Stimulated activated CD8-positive, alpha-beta memory T cell treated with anti-CD3 and anti-CD28 coated beads, Interleukin-15, amount 100 ng/mL, for 48 hours (primary cell): ENCODE measurements at regions not wholly inside any gene's neighbourhood (a gene's known extent, or its start where the extent isn't known, plus 50 kb on each side); places are given as distances from the start of the nearest gene placed in this dataset.
A peak's percentile ranks its signal among the peaks of the same experiment; 100 is the strongest.

Source experiments
- DNase-seq, 2 donors: peaks; one replicate each; pipeline ENCODE4 v3.0.0-alpha.2; 2020; ENCODE audit warnings: low read depth in 2 of 2

DNA sequence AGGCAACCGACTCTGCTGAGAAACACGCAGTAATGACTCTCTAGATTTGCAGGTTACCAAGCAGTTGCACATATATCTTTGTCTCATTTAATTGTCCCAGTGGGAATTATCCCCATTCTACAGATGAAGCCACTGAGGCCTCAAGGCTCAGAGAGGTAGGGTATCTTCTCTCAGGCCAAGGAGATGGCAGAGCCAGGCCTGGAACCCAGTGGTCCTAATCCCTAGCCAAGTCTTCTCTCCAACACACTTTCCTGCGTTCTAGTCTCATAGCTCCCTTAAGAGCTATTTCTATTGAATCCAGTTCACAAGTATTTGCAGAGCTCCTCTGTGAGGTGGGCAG, 181.3 kb upstream of the BCOR start:
- no peak for DNase-seq

DNA sequence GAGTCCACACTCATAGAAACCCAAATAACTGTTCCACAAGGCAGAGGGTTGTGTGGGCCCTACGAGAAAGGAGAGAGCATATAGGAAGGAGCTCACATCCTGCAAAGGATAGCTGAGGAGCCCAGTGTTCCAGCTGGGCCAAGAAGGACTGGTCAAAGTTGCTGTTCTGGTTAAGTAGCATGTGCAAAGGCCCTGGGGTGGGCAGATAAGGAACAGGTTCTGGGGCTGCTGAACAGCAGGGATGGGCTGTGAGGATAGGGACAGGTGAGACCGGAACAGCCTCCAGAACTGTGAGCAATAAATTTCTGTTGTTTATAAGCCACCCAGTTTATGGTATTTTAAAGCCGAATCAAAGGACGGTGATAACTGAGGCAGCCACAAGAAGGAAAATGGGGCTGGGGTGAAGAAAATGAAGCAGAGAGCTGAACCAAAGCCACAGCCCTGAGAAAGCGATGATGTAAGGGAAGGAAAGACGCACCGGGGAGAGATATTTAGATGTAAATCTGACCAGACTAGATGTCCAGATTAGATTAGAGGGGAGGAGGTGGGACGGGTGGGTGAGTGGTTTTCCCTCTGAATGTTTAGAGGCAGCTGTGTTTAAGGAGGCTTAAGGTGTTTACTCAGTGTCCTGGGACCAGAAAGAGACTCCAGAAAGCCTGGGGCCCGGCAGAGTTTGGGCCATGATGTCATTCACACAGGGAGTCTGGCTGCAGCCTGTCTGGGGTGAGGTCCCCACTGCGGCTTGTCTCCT, 180.8 kb upstream of the BCOR start:
- DNase-seq = peak; percentile 31 to 39

DNA sequence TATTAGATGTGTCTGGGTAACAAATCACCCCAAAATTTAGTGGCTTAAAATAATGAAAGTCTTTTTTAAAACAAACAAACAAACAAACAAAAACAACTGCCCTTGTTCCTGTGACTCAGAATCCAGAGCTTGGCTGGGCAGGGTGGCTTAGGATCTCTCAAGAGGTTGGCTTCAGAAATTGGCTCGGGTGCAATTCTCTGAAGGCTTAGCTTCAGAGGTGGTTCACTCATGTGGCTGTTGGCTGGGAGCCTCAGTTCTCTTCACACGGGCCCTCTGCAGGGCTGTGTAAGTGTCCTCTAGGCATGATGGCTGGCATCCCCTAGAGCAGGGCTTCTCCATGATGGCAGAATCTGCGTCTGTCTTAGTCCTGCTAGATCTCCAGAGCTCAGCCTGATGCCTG, 179.9 kb upstream of the BCOR start:
- DNase-seq = no peak

DNA sequence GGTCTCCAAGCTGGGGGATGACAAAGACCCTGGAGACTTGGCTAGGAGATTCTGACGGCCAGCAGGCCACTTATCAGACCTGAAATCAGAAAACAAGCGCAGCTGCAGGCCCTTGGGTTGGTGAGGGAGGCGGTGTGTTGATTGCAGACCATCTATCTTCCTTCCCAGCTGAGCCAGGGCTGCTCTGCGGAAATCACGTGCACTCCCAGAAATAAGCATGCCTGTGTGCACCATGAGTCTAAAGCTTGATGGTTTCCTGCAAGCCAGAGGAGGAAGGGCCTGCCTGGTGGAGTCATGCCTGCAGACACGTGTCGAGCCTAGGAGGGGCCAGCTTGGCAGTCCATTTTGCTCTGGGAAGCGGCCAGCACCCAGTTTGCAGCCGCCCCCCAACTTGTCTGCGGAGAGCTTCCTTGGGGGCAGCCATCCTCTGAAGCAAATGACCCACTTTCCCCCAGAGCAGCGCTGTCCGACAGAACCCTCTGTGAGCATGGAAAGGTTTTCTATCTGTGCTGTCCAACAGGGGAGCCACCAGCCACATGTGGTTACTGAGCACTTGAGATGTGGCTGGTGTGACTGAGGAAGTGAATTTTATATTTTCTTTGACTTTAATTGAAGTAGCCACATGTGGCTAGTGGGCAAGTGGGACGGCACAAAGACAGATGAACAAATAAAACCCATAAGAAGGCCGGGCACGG, 175.7 kb upstream of the BCOR start:
- no peak for DNase-seq

DNA sequence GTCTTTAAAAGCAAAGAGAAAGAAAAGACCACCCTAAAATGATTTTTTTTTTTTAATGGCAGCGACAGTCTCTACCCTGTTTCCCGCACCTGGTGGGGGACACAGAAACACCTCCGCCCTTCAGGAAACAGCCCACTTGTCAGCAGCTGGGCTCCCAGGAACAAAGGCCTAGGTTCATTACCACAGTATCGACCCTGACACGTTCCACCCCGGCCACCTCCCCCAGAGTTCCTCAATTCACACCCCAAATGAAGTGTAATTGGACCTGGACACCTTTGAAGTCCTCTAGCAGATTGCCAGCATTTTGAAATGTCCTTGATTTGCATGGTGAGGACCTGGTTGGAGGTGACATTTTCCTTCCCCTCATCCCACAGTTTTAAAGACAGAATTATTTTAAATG, 175.0 kb upstream of the BCOR start:
- no peak for DNase-seq

DNA sequence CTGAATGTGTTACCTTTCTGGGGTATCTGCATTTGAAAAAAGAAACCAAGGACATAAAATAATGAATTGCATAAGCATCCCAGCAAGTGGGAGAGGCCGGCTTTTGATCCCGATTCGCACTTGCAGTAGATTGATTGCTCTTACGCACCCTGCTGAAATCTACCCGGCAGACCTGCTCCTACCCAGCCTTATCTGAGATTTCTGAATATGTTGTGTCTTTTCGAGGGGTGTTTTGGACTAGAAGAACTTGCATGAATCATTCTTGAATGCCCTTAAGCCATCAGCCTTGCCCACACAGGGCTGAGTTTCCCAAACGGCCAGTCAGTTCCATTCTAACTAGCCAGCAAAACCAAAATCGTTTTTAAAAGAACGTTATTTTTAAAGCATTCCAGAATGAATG, 174.4 kb upstream of the BCOR start:
- no peak for DNase-seq

DNA sequence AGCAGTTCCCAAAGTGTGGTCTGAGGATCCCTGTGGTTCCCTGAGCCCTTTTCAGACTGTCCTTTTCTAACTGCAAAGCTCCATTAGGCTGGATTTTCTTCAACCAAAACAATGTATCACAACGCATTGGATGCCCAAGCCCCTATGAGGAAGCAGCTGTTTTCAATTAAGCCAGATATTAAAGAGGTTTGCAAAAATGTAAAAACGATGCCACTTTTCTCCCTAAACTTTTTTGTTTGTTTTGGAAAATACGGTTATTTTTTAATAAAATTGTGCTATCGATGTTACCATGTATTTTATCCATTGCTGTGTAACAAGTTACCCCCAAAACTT, 170.4 kb upstream of the BCOR start:
- DNase-seq = no peak

DNA sequence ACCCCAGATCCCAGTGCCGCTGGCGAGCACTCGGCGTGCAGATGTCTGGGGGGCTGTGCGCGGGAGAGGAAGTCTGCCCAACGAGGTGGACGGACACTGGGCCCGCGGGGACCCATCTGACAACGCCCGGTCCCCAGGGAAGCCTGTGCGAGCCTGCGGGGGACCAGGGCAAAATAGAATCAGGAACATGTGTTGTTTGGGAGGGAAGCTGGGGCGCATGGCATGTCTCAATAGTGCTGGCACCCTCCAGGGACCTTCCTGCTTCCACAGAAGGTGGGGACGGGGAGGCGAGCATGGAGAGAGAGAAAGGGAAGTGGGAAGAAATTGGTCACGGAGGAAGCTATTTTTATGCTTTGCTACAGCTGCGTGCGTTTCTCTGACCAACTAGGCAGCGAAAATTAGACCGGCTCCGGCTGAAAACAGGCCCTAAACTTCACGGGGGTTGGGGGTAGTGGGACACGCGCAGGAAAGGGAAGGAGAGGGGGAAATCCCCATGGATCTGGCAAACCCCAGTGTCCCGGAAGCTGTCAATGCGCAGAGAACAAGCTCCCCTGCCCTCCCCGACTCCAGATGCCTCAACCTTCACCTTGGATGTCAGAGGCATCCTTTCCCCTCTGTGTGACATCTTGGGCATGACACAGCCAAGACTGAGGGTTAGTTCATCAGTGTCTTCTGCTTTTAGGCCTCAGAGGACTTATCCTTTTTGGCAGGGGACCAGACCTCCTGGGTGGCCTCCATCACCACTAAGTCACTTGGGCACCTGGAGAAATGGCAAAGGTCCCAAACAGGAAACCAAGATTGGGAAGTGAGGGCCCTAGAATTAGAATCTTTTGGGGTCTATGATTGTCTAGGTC, 169.8 kb upstream of the BCOR start:
- DNase-seq = no peak

DNA sequence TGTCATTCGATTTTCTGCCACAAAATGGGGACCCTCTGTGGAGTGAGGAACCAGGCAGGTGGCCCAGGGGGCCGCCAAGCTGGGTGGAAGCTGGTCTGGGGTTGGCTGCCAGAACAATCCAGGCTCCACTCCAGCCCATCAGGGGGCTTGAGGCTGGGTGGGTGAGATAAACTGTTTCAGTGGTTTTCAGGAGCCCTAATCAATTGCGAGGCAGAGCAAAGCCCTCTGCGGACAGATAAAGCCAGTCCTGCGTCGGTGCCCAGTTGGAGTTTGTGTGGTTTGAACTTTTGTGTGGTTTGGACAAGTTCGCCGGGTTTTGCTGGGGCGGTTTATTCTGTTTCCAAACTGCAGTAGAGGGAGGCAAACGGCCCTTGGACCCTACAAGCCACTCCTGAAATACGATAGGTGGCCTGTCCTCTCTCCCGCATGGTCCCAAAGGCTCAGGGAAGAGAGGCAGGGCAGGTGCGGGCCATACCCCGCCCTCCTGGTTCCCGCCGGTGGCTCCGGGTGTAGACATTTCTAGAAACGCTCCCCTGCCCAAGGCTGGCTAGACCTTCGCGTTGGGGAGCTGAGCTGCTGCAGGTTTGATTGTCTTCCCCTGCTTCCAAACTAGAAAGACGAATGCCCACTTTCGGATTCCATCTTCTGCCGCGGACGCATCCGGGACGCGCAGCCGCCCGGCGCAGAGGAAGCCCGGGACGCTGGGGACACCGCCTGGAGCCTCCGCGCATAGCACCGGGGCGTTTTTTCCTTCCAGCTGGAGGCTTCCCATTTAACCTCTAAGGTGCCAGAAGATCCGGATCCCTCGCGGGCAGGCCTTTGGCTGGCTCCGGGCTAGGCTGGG, 169.0 kb upstream of the BCOR start:
- DNase-seq = peak in 1 of 2 donors; percentile 25

DNA sequence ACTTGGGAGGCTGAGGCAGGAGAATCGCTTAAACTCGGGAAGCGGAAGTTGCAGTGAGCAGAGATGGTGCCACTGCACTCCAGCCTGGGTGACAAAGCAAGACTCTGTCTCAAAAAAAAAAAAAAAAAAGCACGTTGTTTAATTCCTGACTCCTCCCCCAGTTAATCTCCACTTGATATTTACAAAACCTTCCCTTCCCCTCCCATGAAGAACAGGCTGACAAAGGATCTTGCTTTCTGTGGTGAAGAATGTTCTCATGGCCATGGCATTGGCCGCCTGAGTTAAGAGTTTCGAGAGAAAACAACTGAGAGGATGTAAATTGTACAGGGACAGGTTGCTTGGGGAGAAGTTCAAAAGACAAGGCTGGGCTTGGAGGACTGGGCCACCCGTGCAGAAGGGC, 168.2 kb upstream of the BCOR start:
- DNase-seq = no peak

DNA sequence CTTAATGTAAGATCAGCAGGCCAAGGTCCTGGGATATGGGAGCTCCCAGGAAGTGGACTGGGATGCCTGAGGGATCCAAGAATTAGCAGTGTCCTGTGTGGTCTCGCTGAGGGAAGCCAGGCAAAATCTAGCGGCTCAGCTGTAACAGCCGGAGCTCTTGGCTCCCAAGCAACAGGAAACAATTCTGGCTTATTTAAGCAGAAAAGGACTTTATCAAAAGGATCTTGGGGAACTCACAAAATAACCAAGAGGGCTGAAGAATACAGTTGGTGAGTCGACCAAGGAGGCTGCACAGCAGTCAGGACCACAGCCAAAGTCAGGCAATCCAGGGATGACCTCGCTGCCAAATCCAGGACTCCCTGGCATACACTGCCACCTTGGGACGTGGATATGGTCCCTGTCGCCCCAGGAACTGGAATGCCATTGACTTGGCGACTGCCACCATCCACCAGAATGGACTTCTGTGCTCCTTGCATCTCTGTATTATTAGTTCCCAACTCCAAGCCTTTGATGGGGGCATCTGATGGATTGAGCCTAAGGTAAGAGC, 165.3 kb upstream of the BCOR start:
- DNase-seq = no peak

DNA sequence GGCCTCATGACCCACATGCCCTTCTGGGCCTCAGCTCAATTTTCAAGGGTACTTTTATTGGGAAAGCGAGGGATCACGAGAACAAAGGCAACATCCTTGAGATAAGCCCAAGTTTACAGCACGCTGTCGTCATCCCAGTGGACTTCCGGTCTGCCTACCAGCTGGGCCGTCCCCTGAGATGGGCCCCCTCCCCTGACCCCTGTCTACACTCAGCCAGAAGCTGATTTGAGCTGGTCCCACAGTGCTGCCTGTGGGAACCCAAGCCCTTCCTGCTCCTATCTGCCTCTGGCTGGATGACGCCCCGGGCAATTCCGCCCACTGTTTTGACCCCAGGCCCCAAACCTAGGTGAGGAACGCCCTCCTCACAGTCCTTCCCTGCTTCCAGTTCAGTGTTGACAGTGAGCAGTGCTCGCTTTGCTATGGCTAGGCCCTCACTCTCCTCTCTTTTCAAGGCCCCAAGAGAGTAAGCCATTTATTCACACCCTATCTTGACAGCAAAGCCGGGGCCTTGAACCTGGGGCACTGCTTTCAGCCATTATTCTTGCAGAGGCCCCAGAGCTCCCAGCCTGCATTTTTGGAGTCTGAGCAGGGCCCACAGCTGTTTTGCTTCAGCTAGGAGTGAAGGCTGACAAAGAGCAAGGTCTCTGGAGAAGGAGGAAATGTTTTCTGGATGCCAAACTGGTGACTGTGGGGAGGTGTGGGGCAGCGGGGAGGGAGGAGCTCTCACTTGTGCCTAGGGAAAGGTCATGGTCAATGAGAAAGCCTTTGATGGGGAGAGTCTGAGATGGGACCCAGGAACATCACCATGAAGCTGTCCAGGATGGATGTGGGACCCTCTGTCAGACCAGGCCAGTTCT, 164.6 kb upstream of the BCOR start:
- DNase-seq = no peak

DNA sequence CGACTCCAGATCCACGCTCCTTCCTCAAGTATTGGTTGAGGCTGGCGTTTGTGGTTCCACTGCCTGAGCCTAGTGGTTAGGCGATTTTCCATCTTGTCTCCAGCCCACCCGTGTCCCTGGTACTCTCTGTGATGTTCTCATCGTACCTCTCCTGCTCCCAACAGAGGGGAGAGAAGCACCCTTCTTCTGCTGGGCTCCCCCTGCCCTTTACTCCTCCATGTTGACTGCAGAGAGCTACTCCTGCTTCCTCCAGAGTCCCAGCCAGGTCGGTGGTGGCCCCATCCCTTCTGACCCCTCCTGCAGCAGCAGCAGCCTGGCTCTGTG, 164.0 kb upstream of the BCOR start:
- DNase-seq = no peak

DNA sequence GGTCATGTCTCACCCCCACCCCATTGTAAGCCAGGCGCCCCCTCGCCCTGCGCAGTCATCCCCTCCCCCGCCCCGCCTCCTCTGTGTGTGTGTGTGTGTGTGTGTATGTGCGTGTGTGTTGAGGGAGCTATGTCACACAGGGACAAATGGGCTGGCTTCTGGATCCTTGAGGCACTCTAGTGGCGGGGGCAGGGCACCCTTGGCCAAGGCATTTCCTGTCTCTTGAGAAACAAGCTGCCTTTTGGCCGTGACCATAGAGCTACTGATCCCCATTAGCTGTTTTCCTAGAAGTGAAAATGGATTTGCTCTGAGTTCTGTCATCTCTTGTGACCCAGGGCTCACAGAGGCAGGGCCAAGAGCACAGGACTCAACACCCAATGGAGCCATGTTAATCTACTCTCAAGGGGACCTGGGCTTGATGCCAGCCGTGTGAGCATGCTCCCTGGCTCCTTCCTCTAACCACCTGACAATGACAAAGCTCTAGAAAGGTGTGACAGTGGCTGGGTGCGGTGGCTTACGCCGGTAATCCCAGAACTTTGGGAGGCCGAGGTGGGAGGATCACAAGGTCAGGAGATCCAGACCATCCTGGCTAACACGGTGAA, 162.5 kb upstream of the BCOR start:
- no peak for DNase-seq

DNA sequence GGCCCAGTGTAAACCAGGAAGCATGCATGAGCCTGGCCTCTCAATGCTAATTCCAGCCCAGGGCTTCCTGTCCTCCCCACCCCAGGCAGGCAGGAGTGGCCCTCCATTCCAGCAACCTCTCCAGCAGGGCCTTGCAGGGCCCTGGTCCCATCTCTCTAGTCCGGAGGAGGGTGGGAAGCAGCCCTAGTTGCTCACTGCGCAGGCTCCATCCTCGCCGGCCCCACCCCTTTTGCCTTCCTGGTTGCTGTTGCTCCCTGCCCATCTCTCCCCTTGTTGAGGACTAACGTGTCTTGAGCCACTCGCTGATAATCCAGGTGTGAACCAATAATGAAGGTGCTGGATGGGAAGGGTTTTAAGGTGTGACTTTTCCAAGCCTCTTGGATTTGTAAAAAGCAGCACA, 161.2 kb upstream of the BCOR start:
- no peak for DNase-seq

DNA sequence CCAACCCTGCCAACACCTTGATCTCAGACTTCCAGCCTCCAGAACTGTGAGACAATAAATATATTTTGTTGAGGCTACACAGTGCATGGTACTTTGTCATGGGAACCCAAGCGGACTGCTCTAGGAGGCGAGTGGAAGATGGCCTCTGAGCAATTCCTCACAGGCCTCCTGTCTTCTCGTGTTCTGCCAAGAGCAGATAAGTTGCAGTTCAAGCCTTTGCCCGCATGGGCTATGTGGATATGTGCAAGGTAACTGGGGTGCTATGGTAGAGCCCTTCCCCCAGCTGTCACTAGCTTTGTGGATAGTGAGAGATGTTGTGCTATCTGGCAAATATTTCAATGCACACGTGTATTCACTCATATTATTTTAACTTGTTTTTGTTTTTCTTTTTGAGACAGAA, 156.0 kb upstream of the BCOR start:
- DNase-seq = no peak

DNA sequence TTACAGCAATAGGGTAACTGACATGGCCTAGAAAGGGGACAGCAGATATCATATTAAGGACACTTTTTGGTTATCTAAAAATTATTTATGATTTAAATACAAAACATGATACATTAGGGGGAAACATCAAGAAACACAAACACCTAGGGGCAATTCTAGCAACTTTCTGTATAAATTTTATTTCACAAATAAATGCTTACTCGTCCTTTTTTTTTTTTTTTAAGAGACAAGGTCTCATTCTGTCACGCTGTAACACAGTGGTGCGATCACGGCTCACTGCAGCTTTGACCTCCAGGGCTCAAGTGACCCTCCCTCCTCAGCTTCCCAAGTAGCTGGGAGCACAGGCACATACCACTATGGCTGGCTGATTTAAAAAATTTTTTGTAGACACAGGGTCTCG, 151.8 kb upstream of the BCOR start:
- no peak for DNase-seq

DNA sequence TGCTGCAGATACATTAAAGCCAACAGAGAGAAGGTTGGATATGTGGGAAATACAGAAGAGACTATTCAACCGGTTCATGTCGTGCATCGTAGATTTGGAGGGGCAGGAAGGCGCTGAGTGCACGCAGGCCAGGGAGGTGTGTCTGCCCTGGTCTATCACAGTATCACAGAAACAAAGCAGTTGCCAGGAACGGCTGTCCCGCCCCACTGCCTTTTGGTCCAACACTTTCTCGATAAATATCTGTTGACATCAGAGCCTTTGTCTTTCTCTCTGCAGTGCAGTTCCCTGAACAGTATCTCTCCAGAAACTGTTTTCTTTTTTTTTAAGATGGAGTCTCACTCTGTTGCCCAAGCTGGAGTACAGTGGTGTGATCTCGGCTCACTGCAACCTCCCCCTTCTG, 151.1 kb upstream of the BCOR start:
- DNase-seq = no peak

DNA sequence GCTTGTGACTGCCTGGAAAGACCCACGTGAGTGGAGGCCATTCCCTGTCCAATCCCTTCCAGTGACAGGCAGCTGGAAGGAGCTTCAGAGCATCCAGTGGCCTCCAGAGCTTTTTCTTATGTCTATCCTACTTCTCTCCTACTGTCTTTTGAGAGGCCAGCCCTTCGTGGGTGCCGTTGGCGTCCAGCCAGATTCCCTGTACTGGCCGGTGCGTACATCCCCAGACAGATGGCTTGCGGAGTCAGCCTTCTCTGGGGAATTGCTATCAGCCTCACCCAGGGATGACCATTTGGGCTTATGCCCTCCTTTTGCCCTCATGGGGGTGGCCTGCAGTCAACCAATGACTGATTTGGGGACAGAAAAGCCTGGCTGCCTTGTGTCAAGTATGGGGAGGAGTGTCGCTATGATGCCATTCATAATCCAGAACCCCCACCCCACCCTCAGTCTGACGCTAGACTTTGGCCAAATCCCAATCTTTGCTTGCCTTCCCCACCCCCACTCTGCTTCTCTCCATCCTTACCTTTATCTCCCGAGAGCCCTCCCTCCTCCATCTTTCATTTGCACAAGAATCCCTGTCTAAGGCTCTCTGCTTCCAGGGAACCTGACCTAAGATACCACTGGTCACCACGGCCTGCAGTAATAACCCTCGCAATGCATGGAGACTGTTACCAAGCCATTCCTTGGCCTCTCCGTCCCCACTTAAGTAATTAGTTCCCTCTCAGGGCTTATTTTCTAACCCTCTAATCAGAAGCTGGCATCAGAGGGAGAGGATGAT, 150.3 kb upstream of the BCOR start:
- no peak for DNase-seq

DNA sequence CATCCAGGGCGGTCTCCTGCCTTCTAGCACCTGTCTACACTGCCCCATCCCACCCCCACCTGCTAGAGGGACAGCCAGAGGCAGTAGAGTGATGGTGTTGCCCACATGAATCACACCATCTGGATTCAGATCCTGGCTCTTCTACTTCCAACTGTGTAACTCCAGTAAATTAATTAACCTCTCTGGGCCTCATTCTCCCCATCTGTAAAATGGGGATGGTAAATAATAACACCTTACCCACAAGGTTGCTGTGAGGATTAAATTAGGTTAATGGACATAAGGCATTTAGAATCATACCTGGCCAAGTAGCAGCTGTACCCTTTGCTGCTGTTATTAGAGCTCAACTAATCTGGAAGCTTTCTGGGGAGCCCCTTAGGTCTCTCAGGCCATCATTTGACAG, 149.6 kb upstream of the BCOR start:
- no peak for DNase-seq
